ENCODE measurements at regions not wholly inside any gene's neighbourhood (a gene's known extent, or its start where the extent isn't known, plus 50 kb on each side); places are given as distances from the start of the nearest gene placed in this dataset.

GRCh38 chr15:95347837-95348236, 982.7 kb upstream of the NR2F2 start:
- FAIRE-seq, result no peak

GRCh38 chr15:95350908-95351307, 979.6 kb upstream of the NR2F2 start:
- FAIRE-seq, result no peak

DNA sequence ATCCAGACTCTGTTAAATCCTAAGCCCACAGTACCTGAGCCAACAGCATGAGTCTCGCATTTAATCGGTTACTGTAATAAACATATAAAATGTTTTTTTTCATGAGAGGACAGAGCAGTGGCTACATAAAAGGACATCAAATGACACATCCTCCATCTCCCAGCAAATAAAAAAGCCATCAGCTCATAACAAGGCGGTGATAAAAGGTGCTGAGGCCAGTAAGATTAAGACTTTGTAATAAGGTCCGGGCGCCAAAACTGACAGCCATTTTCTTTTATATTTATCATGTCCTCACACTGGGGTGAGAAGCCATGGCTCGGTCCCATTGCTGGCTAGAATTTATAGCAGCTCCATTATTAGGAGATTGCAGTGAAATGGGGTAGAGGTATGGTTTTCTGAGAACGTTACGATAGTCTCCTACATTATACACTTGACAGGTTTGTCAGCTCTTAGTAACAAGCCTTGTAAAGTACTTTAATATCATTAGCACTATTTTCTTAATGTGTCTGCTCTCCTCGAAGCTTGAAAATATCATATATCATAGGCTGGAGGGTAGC, 977.8 kb upstream of the NR2F2 start:
- FAIRE-seq, result no peak

GRCh38 chr15:95353512-95353911, 977.0 kb upstream of the NR2F2 start:
- FAIRE-seq, result no peak

- no peak for FAIRE-seq
These were observed 970.5 kb upstream of the NR2F2 start for GRCh38 chr15:95359966-95360365.

DNA sequence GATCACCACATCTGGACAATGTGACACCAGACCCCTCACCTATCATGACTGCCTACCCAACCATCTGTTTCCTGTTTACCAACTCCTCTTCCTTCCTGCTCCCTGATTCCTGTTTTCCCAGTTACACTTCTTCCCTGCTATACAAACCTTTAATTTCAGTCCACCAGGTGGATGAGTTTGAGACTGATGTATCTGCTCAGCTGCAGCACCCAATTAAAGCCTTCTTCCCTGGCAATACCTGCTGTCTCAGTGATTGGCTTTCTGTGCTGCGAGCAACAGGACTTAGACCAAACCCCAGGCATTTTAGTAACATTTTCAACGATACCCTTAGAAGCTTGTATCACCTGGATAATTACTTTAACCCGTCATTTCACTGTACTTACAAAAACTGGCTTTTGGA, 968.2 kb upstream of the NR2F2 start:
- no peak for FAIRE-seq

GRCh38 chr15:95363646-95364045, 966.9 kb upstream of the NR2F2 start:
- FAIRE-seq, result no peak

DNA sequence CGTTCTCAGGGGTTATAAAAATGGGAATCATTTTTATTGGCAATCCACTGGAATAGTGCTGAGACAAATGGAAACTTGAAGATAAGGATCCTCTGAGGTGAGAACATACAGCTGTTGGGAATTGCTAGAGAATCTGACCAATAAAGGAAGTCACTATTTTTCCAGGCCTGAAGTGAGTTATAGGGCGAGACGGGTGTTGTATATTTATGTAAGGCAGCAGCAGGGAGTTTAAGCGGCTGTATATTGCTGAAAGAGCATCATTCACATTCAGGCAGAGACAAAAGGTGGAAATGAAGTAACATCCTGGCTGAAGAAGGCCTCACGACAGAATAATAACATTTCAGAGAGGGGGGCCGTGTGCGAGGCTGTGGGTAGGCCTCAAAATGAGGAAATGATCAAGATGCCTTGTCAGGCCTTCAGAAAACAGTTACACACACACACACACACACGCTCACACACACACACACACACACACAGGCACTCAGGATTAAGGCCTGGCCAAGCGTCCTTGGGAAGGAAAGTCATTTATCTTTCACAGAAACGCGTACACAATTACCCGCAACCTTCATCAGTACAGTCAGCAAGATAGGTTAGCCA, 964.9 kb upstream of the NR2F2 start:
- FAIRE-seq, result peak; percentile 67

- FAIRE-seq, result no peak
These were observed 962.3 kb upstream of the NR2F2 start for GRCh38 chr15:95368191-95368590.

GRCh38 chr15:95368755-95369601, 961.5 kb upstream of the NR2F2 start:
- no peak for FAIRE-seq

DNA sequence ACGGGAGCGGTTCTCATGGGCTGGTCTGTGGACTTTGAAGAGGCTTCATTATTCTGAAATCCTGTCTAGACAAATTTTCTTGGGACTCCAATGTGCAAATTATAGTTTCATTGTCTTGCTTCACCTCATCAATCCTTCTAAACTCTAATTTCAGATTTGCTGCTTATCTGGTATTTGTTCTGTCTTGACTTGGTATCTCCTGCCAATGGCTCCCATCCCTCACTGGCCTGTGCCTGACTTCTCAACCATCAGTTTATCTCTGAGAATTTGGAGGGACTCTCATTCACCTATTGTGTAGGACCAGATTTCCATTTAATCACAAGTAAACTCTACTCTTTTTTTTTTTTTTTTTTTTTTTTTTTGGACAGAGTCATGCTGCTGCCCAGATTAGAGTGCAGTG, 960.2 kb upstream of the NR2F2 start:
- no peak for FAIRE-seq

DNA sequence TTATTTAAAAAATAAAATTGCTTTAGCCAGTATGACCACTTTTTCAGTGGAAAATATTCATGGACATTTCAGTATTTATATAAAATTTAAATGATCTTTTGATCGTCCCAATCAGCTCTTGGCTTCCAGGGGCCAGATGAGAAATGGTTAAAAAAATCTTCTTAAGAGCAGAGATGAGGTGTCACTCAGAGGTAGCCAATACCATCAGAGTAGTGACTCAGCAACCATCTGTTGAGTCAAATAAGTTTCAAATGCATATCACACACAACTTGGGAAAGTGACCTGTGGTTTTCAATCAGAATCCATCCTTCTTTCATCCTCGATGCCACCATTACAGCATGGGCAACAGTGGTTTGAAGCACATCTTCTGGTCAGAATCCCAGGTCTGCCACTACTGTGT, 958.8 kb upstream of the NR2F2 start:
- no peak for FAIRE-seq

DNA sequence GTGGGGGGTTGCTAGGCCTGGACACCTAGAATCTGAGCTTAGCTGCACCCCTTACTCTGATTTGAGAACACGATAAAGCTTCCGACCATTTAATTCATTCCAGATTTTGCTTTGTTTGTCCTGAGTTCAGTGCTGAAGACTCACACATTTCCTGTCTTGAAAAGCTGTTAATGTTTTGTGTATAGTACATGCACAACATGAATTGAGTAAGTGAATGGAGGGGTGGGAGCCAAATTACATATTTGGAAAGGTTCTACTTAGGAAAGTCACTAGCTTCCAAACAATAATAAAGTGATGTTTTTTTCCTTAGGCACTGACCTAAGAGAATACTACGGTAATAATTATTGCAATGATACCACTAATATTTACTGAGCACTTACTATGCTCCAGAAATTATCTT, 955.2 kb upstream of the NR2F2 start:
- FAIRE-seq, result no peak

DNA sequence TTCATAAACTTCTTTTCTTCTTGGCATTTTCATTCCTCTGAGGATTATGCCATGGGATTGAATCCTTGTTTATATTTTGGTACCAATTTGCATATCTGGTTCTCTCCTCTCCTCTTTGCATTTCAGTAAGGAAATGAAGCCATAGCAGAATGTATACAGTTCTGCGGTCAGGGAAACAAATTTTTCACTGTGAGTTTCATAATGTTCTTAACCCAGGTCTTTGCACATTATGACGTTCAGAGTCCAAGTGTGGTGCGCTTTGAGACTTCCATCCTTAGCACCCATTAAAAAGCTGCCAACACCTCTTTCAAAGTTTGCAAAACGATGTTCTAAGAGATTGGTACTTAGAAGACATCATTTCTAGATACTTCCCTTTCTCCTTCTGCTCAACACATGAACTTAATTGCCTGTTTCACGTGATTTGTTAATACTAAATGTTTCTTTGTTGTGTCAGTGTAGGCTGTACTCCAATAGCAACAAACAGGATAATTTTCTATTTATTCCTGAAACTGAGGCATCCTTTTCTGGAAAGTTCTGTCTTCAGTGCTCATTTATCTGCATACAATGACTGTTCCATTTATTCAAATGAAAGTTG, 953.1 kb upstream of the NR2F2 start:
- FAIRE-seq, result no peak

DNA sequence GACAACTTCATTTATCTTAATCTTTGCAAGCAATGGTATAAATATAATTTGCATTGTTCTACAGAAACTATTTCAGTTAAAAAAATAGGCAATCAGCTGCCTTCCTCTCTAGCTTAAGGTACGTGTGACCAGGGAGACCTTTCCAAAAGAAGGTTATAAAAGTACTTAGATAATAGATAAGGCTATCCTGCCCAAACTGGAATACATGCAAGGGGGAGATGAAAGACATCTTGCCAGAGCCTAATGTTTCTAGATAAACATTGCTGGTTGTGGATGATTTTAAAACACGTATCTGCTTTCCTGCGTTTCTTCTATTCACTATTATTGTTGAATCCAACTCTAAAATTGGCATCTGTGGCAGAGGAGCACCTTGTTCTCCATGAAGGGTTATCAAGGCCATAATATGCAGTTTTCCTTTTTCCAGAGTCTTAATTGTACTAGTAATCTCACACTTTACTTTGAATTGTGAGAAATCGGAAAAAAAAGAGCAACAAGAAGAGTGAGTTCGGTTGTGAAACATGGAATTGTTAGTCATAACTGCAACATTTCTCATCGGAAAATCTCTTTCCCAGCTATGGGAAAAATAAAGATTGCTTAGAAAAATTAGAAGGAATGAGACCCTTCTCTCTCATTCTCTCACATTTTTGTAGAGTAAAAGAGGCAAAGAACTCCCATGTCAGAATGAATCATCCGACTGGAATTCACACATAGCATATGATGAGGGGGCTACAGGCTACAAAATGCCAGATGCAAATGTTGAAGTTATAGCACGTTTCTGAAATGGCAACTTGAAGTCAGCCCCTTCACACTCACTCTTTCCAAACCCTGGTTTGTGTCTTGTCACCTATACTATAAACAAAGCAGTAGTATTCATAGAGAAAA, 936.1 kb upstream of the NR2F2 start:
- FAIRE-seq, result peak; percentile 96

DNA sequence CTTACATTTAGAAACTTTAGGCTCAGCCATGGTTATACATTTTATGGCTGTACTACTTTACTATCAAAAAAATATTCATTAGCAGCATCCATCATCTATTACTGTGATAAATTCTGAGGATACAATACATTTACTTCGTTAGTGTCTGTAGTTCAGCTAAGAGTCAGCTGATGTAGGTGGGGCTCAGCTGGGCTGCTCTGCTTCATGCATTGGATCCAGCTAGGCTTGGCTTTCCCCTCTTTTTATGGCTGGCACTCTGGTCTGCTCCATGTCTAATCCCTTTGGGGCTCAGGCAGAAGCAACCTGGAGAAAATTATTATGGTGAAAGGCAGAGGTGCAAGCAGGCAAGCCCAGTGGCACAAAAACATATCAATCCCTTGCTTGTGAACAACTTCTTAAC, 930.1 kb upstream of the NR2F2 start:
- no peak for FAIRE-seq

DNA sequence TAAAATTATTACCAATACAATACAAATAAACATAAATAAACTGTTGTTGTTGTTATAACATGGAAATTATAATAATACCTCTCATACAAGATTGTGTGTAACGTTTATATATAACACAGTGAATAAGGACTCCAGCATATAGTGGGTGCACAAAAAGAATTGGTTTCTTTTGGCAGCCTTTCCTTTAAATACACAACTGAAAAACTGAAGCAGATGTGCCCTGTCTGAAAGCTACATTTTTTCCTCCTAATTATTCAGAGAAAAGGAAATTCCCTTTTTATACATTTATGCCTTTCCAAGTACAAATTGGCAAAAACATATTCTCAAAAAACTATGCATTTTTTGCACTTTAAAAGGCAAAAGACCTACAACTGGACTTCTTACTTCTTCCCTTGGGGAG, 928.9 kb upstream of the NR2F2 start:
- FAIRE-seq, result no peak

- FAIRE-seq, result no peak
These were observed 925.1 kb upstream of the NR2F2 start for GRCh38 chr15:95405447-95405846.

DNA sequence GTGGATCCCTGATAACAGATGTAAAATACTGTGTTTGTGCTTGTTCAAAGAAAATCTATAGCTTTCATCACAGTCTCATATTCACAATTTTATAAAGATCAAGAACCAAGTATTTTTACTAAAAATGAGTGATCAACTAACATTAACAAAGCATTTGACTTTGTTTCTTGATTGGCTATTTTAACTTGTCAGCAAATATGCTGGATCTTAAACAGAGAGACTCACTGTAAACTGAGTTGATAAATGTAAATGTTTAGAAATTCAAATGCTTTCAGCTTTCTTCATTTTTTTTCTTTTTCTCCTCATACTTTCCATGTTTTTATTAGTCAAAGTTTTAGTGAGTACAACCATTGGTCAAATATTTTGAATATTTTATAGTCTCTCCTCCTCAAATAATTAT, 923.0 kb upstream of the NR2F2 start:
- FAIRE-seq, result no peak

DNA sequence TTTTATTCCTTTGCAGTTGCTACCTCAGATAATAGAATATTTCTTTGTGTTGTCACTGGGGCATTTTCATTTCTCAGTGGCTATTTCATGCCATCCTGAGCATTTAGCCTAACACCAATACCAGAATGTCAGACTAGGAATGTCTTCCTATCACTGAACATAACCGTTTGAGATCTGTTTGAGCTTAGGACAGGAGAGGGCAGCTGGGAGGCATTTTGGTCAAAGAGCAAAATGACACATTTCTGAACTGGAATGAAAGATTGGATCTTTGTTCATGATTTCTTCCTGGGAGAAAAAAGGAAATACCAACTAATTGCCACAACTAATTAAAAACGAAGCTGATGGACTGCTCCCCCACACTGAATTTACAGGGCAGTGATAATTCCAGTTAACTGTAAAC, 921.3 kb upstream of the NR2F2 start:
- FAIRE-seq, result no peak

GRCh38 chr15:95409626-95410310, 920.7 kb upstream of the NR2F2 start:
- FAIRE-seq, result peak; percentile 70

GRCh38 chr15:95410757-95411156, 919.7 kb upstream of the NR2F2 start:
- FAIRE-seq, result no peak
